ENCODE measurements at regions not wholly inside any gene's neighbourhood (a gene's known extent, or its start where the extent isn't known, plus 50 kb on each side); places are given as distances from the start of the nearest gene placed in this dataset.
"Not testable (repeated sequence)": the region's sequence is repeated elsewhere in the genome, so short reads cannot be mapped to it uniquely, and the experiment has no call there.

DNA sequence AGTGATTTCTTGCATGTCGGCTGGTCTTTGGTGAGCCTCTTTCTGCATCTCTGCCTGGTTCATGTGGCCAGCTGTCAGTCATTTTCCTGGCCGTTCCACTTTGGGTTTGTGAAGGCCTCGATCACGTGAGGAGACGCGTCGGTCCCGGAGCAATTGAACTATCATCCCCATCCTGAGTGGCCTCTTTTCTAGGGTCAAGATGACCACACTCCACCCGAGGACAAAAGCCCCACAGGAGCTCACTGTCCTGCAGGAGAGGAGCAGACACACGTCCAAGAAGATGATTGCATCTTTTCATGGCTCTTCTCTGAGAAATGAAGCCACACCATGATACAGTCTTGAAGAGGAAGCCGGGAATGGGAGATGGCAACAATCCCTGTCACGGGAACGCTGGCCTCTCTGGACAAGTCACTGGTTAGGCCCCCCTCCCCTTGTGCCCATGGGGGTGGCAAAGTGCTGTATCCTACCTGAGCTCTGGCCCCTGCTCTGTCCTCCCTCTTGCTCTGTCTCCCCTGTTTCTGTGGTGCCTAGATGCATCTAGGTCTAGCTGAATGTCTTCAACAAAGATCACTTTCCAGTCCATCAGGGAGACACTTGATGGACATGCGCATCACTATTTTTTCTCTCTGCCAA lies 291.4 kb upstream of the ZNF337 start:
- DNase-seq (ENCODE audit: low read depth in 2 of 2) = not testable (repeated sequence)

DNA sequence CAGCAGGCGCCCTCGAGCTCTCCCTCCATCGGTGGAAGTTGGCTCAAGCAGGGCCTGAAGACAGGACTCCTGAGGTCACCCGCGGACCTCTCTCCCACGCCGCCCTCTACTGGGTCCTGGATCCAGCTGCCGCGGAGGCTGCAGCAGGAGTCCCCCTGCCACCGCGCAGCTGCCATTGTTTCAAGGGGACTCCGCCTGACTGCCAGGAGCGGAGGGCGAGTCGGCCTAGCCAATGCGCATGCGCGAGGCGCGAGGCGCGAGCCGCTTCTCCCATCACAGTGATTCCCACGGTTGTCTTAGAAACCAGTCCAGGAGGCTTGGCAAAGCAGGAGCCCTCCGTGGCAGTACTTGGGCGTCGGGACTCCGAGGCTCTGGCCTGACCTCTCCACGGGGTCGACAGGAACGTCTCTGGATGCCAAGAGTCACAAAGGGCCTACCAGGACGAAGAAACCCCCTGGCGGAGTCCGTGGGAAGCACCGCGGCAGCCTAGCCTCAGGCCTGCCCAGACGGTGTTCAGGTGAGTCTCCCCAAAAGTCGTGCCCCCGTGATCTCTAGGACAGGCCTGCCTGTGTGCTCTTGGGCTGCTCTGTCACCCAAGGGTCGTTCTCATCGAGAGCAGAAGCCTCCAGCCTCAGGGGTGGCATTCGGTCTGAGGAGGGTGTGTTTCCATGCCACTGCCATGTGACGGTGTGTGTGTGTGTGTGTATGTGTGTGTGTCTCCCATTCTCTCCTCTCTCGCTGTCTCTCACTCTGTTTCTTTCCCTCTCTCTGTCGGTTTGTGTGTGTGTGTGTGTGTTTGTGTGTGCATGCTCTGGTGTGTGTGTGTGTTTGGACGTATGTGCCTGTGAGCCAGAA lies 290.6 kb upstream of the ZNF337 start:
- peak; percentile 25 to 45 for DNase-seq (ENCODE audit: low read depth in 2 of 2)

DNA sequence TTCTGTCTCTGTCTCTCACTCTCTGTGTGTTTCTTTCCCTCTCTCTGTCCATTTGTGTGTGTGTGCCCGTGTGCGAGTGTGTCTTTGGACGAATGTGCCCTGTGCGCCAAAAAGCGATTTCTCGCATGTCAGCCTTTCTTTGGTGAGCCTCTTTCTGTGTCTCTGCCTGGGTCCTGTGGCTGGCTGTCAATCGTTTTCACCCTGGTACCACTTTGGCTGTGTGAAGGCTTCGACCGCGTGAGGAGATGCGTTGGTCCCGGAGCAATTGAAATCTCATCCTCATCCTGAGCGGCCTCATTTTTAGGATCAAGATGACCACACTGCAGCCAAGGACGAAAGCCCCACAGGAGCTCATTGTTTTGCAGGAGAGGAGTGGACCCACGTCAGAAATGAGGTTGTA lies 288.9 kb upstream of the ZNF337 start:
- no peak for DNase-seq (ENCODE audit: low read depth in 2 of 2)

DNA sequence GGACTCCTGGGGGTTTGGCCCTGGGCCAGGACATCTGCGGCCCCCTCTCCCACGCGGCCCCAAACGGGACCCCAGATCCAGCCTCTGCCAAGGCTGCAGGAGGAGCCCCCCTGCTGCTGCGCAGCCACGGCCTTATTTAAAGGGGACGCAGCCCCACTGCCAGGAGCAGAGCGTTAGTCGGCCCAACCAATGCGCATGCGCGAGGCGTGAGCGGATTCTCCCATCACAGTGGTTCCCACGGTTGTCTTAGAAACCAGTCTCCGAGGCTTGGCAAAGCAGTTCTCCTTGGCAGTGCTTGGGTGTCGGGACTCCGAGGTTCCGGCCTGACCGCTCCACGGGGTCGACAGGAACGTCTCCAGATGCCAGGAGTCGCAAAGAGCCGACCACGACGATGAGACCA lies 288.3 kb upstream of the ZNF337 start:
- DNase-seq (ENCODE audit: low read depth in 2 of 2) = peak; percentile 29 to 42

DNA sequence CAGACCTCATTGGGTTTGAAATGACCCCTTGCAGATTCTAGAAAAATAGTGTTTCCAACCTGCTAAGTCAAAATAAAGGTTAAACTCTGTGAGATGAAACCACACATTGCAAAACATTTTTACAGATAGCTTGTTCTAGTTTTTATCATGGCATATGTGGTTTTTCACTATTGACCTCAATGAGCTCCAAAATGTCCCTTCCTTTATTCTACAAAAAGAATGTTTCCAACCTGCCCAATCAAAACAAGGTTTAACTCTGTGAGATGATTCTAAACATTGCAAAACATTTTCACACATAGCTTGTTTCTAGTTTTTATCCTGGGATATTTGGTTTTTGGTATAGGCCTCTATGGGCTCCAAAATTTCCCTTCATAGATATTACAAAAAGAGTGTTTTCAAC lies 286.0 kb upstream of the ZNF337 start:
- not testable (repeated sequence) for DNase-seq (ENCODE audit: low read depth in 2 of 2)

DNA sequence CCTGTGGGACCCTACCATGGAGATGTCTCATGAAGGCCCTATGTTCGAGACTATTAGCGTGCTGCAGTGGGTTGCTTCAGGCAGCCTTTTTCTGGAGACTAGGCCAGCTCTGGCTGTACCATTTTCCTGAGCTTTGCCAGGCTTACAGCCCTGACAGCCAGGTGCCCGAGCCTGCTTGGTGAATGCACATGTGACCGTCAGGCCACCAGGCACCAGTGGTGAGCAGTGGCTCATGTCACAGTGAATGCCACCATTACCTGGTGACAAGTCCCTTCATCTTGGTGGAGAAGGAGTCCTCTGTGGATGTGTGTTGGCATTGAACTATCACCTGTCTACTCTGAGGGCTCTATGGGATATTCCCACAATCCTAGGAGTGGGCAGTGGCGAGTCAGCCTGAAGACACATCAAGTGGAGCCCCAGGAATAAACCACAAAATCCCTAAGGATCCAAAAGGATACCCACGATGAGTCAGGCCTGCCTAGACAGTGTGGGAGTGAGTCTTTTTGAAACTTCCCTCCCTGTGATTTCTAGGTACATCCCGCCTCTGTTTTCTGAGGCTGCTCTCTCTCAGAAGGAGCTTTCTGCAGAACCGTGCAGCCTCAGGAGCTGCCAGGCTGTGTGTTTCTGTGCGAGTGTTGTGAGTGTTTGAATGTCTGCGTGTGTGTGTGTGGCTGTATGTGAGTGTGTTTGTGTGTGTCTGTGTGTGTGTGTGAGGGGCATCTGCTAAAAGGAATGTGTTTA lies 282.0 kb upstream of the ZNF337 start:
- DNase-seq (ENCODE audit: low read depth in 2 of 2) = not testable (repeated sequence)

DNA sequence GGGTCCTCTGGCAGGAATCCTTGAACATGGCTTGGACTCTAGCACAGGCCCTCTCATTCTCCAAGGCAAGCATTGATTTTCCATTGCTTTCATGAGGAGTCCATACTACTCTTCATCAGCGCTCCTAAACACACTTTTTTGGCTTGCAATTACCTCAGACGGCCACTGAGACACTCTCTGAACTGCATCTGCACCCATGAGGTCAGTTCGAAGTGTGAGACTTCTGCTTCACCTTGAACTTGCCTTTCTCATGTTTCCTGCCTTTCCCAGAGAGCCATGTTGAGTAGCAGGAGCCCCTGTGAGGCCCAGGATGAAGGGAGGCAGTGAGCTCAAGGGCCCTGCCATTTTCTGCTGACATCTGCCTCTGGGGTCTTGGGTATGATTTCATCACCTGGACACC lies 279.2 kb upstream of the ZNF337 start:
- not testable (repeated sequence) for DNase-seq (ENCODE audit: low read depth in 2 of 2)

DNA sequence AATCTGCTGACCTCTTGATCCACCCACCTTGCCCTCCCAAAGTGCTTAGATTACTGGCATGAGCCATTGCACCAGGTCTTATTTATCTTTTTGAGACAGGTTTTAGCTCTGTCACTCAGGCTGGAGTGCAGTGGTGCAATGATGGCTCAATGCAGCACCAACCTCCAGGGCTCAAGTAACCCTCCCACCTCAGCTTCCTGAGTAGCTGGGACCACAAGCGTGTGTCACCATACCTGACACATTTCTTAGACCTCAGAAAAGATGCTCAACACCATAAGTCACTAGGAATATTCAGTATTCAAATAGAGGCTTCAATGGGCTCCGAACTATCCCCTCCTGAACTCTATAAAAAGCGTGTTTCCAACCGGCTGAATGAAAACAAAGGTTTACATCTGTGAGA lies 268.6 kb upstream of the ZNF337 start:
- DNase-seq (ENCODE audit: low read depth in 2 of 2) = not testable (repeated sequence)

DNA sequence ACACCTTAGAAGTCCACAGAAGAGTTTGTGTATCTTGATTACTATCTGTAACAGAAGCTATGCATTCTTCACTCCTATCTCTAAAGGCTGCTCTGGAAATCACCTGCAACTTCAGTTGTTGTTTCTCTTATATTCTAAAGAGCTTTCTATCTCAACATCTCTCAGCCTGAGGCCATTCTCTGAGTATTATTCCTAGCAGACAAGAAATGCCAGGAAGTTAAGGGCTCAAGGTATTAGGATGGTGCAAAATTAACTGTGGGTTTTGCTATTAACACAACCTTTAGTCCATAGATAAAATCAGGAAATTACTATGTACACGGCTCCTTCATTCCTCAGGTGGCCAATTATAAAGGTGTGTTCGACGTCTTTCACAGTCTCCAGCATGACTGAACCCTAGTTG lies 257.2 kb upstream of the ZNF337 start:
- DNase-seq (ENCODE audit: low read depth in 2 of 2) = not testable (repeated sequence)

DNA sequence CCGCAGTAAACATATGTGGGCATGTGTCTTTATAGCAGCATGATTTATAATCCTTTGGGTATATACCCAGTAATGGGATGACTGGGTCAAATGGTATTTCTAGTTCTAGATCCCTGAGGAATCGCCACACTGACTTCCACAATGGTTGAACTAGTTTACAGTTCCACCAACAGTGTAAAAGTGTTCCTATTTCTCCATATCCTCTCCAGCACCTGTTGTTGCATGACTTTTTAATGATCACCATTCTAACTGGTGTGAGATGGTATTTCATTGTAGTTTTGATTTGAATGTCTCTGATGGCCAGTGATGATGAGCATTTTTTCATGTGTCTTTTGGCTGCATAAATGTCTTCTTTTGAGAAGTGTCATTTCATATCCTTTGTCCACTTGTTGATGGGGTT lies 238.6 kb upstream of the ZNF337 start:
- not testable (repeated sequence) for DNase-seq (ENCODE audit: low read depth in 2 of 2)

DNA sequence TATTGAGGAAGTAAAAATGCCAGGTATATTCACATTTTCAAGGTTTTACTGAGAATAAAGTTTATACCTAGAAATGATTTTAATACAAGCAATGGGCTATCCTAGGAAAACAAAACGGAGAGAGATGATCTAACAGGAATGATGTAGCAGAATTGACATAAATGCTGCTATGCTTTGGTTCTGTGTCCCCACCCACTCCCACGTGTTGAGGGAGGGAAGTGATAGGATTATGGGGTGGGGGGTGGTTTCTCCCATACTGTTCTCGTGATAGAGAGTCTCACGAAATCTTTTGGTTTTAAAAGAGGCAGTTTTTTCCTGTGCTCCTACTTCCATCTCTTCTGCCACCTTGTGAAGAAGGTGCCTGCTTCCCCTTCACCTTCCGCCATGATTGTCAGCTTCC lies 236.2 kb upstream of the ZNF337 start:
- not testable (repeated sequence) for DNase-seq (ENCODE audit: low read depth in 2 of 2)

DNA sequence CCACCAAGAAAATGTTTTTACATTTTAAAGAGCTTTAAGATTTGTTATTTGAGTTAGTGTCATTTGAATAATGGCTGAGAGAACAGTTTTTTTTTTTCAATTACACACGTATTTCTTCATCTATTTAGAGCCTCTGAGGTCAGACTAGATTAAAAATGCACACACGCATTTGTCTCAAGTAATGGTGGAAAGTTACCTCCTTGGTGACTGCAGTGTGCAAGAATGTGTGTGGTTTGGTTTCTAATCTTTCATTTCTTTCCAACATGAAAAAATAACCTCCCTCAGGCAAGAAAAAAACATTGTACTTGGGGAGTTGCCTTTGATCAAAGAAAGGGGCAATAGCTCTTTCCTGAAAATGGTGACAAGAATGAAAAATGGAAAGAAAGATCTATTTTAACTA lies 235.5 kb upstream of the ZNF337 start:
- DNase-seq (ENCODE audit: low read depth in 2 of 2) = not testable (repeated sequence)

DNA sequence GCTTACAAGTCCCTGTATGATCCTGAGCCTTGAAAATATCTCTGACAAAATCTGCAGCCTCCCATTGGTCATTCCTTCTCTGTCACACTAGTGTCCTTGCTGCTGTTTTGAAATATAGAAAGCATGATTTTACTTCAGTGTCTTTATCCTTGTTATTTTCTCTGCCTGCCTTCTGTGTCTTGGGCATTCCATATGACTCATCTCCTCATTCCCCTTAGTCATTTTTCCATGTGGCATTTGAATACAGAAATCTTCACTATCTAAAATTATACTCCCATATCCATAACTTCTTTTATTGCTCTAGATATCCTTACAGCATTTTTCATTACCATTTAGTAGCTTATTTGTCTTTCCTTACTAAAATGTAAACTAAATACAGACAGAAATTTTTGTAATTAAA lies 205.7 kb upstream of the ZNF337 start:
- DNase-seq (ENCODE audit: low read depth in 2 of 2) = not testable (repeated sequence)

DNA sequence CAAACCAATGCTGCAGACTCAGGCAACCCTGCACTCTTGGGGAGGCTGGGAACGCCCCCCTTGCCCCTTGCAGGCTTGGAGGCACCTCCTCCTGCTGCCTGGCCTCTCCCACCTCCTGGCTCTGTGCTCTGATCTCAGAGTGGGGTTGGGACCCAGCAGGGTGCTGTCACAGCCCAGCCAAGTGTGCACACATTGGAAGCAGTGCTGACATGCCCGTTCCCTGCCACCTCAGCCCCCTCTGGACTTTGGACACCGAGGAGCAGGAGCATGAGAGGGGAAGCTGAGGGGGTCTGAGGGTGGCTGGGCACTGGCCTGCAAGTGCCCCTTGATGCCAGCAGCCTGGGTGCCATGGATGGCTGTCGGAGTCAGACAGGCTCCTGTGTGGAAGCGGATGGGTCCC lies 202.0 kb upstream of the ZNF337 start:
- not testable (repeated sequence) for DNase-seq (ENCODE audit: low read depth in 2 of 2)

DNA sequence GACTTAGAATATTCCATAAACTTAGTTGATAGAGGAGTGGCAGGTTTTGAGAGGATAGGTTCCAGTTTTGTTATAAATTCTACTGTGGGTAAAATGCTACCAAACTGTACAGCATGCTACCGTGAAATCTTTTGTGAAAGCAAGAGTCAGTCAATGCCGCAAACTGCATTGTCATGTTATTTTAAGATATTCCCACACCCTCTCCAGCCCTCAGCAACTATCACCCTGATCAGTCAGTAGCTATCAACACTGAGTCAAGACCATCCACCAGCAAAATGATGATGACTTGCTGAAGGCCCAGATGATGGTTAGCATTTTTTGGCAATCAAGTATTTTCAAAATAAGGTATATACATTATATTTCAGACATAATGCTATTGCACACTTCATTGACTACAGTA lies 182.4 kb upstream of the ZNF337 start:
- not testable (repeated sequence) for DNase-seq (ENCODE audit: low read depth in 2 of 2)

DNA sequence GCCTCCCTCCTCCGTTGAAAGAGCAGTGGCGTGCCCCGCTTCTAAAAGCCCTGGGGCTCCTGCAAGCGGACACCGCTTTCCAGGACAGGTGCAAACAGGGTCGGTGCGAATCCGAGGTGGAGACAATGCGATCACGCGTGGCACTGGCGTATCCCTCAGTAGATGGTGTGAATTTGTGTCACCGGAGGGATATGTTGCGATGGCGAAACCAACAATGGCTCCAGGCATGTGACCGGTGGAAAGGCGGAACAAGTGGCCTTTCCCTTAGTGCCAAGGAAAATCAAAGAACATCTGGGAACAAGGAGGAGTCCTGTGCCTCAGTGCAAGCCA lies 172.0 kb upstream of the ZNF337 start:
- DNase-seq (ENCODE audit: low read depth in 2 of 2) = not testable (repeated sequence)

DNA sequence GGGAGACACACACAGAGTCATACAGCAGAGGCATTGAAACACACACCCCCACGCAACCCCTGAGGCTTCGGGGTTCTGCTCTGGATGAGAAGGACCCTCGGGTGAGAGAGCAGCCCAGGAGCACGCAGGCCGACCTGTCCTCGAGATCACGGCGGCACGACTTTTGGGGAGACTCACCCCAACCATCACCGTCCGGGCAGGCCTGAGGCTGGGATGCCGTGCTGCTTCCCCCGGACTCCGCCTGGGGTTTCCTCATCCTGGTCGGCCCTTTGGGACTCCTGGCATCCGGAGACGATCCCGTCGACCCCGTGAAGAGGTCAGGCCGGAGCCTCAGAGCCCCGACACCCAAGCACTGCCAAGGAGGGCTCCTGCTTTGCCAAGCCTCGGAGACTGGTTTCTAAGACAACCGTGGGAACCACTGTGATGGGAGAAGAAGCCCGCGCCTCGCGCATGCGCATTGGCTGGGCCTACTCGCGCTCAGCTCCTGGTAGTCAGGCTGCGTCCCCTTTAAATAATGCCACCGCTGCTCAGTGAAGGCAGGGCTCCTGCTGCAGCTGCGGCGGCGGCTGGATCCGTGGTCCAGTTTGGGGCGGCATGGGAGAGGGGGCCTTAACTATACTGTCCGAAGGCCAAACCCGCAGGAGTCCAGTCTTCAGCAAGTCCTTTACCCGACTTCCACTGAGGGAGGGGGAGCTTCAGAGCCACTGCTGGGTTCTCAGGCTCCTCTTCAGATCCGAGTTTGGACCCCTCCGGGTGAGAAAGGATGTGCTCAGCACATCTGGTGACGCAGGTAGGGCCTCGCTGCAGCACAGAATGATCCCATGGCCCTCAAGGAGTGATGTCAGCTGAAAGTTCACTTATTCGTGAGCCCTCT lies 171.4 kb upstream of the ZNF337 start:
- peak; percentile 63 to 64 for DNase-seq (ENCODE audit: low read depth in 2 of 2)

DNA sequence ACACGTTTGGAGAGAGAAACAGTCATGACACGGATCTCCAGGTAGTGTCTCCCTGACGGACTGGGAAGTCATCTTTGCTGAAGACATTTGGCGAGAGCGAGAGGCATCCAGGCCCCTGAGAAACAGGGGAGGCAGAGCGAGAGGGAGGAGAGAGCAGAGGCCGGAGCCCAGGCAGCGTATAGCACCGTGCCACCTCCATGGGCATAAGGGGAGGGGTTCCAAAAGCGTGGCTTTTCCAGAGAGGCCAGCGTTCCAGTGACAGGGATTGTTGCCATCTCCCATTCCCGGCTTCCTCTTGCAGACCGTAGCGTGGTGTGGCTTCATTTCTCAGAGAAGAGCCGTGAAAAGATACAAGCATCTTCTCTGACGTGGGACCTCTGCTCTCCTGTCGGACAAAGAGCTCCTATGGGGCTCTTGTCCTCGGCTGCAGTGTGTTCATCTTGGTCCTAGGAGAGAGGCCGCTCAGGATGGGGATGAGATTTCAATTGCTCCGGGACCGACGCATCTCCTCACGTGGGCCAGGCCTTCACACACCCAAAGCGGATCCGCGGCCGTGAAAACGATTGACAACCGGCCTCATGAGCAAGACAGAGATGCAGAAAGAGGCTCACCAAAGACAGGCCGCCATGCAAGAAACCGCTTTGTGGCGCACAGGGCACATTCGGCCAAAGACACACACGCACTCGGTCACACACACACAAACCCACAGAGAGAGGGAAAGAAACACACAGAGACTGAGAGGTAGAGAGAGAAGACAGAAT lies 170.5 kb upstream of the ZNF337 start:
- DNase-seq (ENCODE audit: low read depth in 2 of 2) = not testable (repeated sequence)

DNA sequence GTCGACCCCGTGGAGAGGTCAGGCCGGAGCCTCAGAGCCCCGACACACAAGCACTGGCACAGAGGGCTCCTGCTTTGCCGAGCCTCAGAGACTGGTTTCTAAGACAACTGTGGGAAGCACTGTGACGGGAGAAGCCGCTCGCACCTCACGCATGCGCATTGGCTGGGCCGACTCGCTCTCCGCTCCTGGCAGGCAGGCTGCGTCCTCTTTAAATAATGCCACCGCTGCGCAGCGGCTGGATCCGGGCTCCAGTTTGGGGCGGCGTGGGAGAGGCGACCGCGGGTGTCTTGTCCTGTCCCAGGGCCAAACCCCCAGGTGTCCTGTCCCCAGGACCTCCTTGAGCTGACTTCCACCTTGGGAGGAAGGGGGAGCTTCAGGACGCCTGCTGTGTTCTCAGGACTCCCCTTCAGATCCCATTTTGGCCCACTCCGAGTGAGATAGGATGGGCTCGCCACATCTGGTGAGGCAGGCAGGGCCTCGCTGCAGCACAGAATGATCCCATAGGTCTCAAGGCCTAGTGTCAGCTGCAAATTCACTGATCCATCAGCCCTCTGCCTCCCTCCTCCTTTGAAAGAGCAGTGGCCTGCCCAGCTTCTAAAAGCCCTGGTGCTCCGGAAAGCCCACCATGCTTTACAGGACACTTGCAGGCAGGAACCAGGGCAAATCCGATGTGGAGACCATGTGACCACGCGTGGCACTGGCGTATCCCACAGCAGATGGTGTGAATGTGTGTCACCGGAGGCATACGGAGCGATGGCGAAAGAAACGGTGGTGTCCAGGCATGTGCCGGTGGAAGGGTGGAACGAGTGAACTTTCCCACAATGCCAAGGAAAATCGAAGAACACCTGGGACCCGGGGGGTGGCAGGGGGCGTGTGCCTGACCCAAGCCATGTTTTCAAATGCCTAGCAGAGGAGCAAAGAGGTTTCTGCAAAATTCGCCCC lies 169.3 kb upstream of the ZNF337 start:
- DNase-seq (ENCODE audit: low read depth in 2 of 2) = peak; percentile 59 to 74

All from stimulated activated CD4-positive, alpha-beta T cell treated with anti-CD3 and anti-CD28 coated beads, Interleukin-4, amount 100 ng/mL, for 48 hours (primary cell).